ENCODE measurements at regions not wholly inside any gene's neighbourhood (a gene's known extent, or its start where the extent isn't known, plus 50 kb on each side); places are given as distances from the start of the nearest gene placed in this dataset.

GRCh38 chrY:20662204-20662603, 86.6 kb downstream of the EIF1AY start:
- Histone ChIP-seq H2BK15ac (ENCODE audit: low read length) (no peak overlapping the region), H3K27me3 (replicated peaks in 1 of 4; ENCODE audit: control insufficient read depth in 3 of 4, extremely low read depth in 1 of 4, insufficient read depth in 3 of 4, low read length in 3 of 4) (no peaks in the 10 kb centered on the region), H3K36me3 (ENCODE audit: control insufficient read depth in 2 of 4, insufficient read depth in 4 of 4, low read length in 3 of 4) (no peaks in the 10 kb centered on the region), H3K9ac (replicated peaks in 1 of 4; ENCODE audit: extremely low read depth in 1 of 4, low read depth in 3 of 4, low read length in 3 of 4) (no peak overlapping the region), H2AK5ac (ENCODE audit: low read depth, low read length) (no peak overlapping the region), H3K4me2 (ENCODE audit: insufficient read depth in 1 of 2, low read depth in 2 of 2, low read length in 2 of 2) (no peak overlapping the region), H3K18ac (ENCODE audit: extremely low read depth, low read length) (no peak overlapping the region), H3K9me3 (ENCODE audit: insufficient read depth in 2 of 2, low read depth in 1 of 2, low read length in 1 of 2) (peaks cover 15 to 37% of the 10 kb centered on the region in 2 experiments; a peak in 3 of 4 replicates), H2BK20ac (ENCODE audit: low read length) (no peak overlapping the region), H3K23ac (ENCODE audit: insufficient read length) (no peak overlapping the region), H2BK12ac (ENCODE audit: low read depth, low read length) (no peak overlapping the region), H4K8ac (ENCODE audit: extremely low read depth, insufficient read depth, low read length) (no peak overlapping the region), H2BK5ac (ENCODE audit: low read depth, low read length) (no peak overlapping the region), H3K79me1 (ENCODE audit: low read depth, low read length) (no peaks in the 10 kb centered on the region), H3K4me1 (replicated peaks in 1 of 4; ENCODE audit: control insufficient read depth in 3 of 4, insufficient read depth in 4 of 4, low read length in 3 of 4) (no peaks in the 10 kb centered on the region), H2AFZ (ENCODE audit: low read length) (no peak overlapping the region), H4K91ac (replicated peaks; ENCODE audit: insufficient read length, low read length) (no peak overlapping the region), H3K27ac (ENCODE audit: low read depth, low read length) (no peak overlapping the region), H3K79me2 (ENCODE audit: control insufficient read depth in 1 of 2, insufficient read depth in 2 of 2, low read length in 2 of 2) (no peaks in the 10 kb centered on the region), H2BK120ac (replicated peaks; ENCODE audit: low read depth, low read length) (no peak overlapping the region), H4K20me1 (replicated peaks in 1 of 2; ENCODE audit: control insufficient read depth in 1 of 2, insufficient read depth in 2 of 2, low read length in 2 of 2) (no peaks in the 10 kb centered on the region), H3K56ac (replicated peaks; ENCODE audit: insufficient read length, low read depth, low read length) (no peak overlapping the region), H3K4ac (replicated peaks; ENCODE audit: insufficient read length, low read depth, low read length) (no peak overlapping the region), H3K4me3 (ENCODE audit: extremely low read depth in 1 of 4, insufficient read depth in 2 of 4, low read depth in 3 of 4, low read length in 4 of 4) (no peak overlapping the region), H3K23me2 (ENCODE audit: low read depth, low read length) (no peaks in the 10 kb centered on the region), H3K14ac (ENCODE audit: insufficient read length) (no peak overlapping the region), H4K5ac (ENCODE audit: insufficient read length, low read depth, low read length) (no peak overlapping the region)
- CTCF ChIA-PET (ENCODE audit: partially characterized antibody): no interaction called here
- TF ChIP-seq NANOG (IDR thresholded peaks at IDR 0.05; ENCODE audit: insufficient read depth, low read depth, low read length, poor library complexity, severe bottlenecking): no peak
- TF ChIP-seq POU5F1 (IDR thresholded peaks at IDR 0.05; ENCODE audit: low read depth, low read length): no peak
- no peak for TF ChIP-seq RXRA (IDR thresholded peaks at IDR 0.05; ENCODE audit: insufficient read depth, low read depth, low read length)
- TF ChIP-seq SAP30 (IDR thresholded peaks at IDR 0.05; ENCODE audit: insufficient read depth, insufficient replicate concordance, low read length): no peak
- POLR2A ChIA-PET (ENCODE audit: partially characterized antibody): no interaction called here
- FAIRE-seq (no peak), DNase-seq (ENCODE audit: low read depth in 1 of 2, low spot score in 2 of 2) (no peak)
- WGBS, 2 experiments (ENCODE audit: extremely low coverage in 1 of 2, insufficient coverage in 1 of 2, insufficient read length in 1 of 2, insufficient replicate concordance in 2 of 2, low coverage in 1 of 2, low lambda C conversion rate in 2 of 2, missing lambda C conversion rate in 1 of 2): 30% methylated on average over 1 of the region's 1 CpG; no CpG with 5 or more reads in 1 of the 2 experiments
